ENCODE measurements at regions not wholly inside any gene's neighbourhood (a gene's known extent, or its start where the extent isn't known, plus 50 kb on each side); places are given as distances from the start of the nearest gene placed in this dataset.

DNA sequence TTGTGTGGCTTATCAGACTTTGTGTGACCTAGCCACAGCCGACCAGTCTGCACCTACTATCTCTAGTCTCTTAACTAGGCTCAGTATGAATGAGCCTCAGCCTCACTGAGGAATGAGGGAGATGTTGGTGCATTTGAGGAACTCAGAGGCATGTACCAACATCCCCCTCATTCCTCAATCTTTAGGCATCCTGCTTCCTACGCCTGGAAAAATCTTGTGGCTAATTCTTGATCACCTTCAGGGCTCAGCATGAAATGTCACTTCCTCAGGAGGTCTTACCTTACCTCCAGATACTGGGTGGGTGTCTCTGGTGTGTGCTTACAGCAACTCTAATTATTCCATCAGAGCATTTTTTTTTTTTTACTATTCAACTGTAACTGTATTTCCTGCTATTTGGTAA is 148.8 kb upstream of the TMCC3 start:
- Histone ChIP-seq H3K4me1 (ENCODE audit: control insufficient read depth, insufficient read depth, low read length, poor library complexity, severe bottlenecking) (peaks cover 10% of the 10 kb centered on the region), H3K4me3 (ENCODE audit: extremely low read depth, insufficient read depth, low read length, poor library complexity, severe bottlenecking) (no peak overlapping the region), H3K9me3 (ENCODE audit: control insufficient read depth, low read length) (no peaks in the 10 kb centered on the region), H3K36me3 (ENCODE audit: control insufficient read depth, insufficient read depth, low read length) (no peaks in the 10 kb centered on the region), H3K27ac (ENCODE audit: low read depth, low read length, severe bottlenecking) (no peak overlapping the region)
- WGBS, 2 experiments (ENCODE audit: insufficient coverage in 2 of 2), result no CpG with 5 or more reads among the region's 2 CpGs

DNA sequence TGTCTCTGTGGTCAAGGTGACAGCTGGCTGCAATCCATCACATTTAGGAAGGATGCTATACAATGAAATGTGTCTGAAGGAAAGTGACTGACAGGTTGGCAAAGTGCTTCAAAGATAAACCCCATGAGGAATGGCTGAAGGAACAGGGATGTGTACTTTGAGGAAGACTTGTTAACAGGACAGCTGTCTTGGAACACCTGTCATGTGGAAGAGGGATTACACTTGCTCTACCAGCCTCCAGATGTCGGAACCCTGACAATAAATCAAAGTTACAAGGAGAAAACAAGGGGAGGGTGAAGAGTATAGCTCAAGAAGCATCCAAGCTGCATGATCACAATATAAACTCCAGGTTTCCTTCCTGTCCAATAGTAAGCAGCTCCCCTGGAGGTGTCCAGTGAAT is 147.8 kb upstream of the TMCC3 start:
- WGBS, 2 experiments (ENCODE audit: insufficient coverage in 2 of 2), result no CpG with 5 or more reads among the region's 1 CpG
- Histone ChIP-seq H3K9me3 (ENCODE audit: control insufficient read depth, low read length) (no peaks in the 10 kb centered on the region), H3K27ac (ENCODE audit: low read depth, low read length, severe bottlenecking) (no peak overlapping the region), H3K4me3 (ENCODE audit: extremely low read depth, insufficient read depth, low read length, poor library complexity, severe bottlenecking) (no peak overlapping the region), H3K36me3 (ENCODE audit: control insufficient read depth, insufficient read depth, low read length) (no peaks in the 10 kb centered on the region), H3K4me1 (ENCODE audit: control insufficient read depth, insufficient read depth, low read length, poor library complexity, severe bottlenecking) (peaks cover 11% of the 10 kb centered on the region)

GRCh38 chr12:94795520-94795919 is 145.2 kb upstream of the TMCC3 start:
- H3K4me3 ChIP-seq (ENCODE audit: extremely low read depth, insufficient read depth, low read length, poor library complexity, severe bottlenecking), result no peak overlapping the region
- H3K9me3 ChIP-seq (ENCODE audit: control insufficient read depth, low read length), result no peaks in the 10 kb centered on the region
- WGBS, 2 experiments (ENCODE audit: insufficient coverage in 2 of 2), result 57 to 63% methylated on average over 8 of the region's 9 CpGs
- H3K36me3 ChIP-seq (ENCODE audit: control insufficient read depth, insufficient read depth, low read length), result no peaks in the 10 kb centered on the region
- H3K27ac ChIP-seq (ENCODE audit: low read depth, low read length, severe bottlenecking), result peak overlapping the region; percentile 68
- peaks cover 18% of the 10 kb centered on the region for H3K4me1 ChIP-seq (ENCODE audit: control insufficient read depth, insufficient read depth, low read length, poor library complexity, severe bottlenecking)

GRCh38 chr12:94795044-94795443 is 144.7 kb upstream of the TMCC3 start:
- peaks cover 21% of the 10 kb centered on the region for H3K4me1 ChIP-seq (ENCODE audit: control insufficient read depth, insufficient read depth, low read length, poor library complexity, severe bottlenecking)
- H3K27ac ChIP-seq (ENCODE audit: low read depth, low read length, severe bottlenecking), result peak overlapping the region; percentile 33
- no peak overlapping the region for H3K4me3 ChIP-seq (ENCODE audit: extremely low read depth, insufficient read depth, low read length, poor library complexity, severe bottlenecking)
- no peaks in the 10 kb centered on the region for H3K36me3 ChIP-seq (ENCODE audit: control insufficient read depth, insufficient read depth, low read length)
- H3K9me3 ChIP-seq (ENCODE audit: control insufficient read depth, low read length), result no peaks in the 10 kb centered on the region
- 92% methylated on average over 2 of the region's 4 CpGs; no CpG with 5 or more reads in 1 of the 2 experiments for WGBS, 2 experiments (ENCODE audit: insufficient coverage in 2 of 2)

GRCh38 chr12:94793191-94793595 is 142.8 kb upstream of the TMCC3 start:
- Histone ChIP-seq H3K9me3 (ENCODE audit: control insufficient read depth, low read length) (no peaks in the 10 kb centered on the region), H3K4me1 (ENCODE audit: control insufficient read depth, insufficient read depth, low read length, poor library complexity, severe bottlenecking) (peaks cover 28% of the 10 kb centered on the region), H3K27ac (ENCODE audit: low read depth, low read length, severe bottlenecking) (peak overlapping the region; percentile 33), H3K4me3 (ENCODE audit: extremely low read depth, insufficient read depth, low read length, poor library complexity, severe bottlenecking) (no peak overlapping the region), H3K36me3 (ENCODE audit: control insufficient read depth, insufficient read depth, low read length) (no peaks in the 10 kb centered on the region)
- 56 to 63% methylated on average over 7 of the region's 10 CpGs for WGBS, 2 experiments (ENCODE audit: insufficient coverage in 2 of 2)

DNA sequence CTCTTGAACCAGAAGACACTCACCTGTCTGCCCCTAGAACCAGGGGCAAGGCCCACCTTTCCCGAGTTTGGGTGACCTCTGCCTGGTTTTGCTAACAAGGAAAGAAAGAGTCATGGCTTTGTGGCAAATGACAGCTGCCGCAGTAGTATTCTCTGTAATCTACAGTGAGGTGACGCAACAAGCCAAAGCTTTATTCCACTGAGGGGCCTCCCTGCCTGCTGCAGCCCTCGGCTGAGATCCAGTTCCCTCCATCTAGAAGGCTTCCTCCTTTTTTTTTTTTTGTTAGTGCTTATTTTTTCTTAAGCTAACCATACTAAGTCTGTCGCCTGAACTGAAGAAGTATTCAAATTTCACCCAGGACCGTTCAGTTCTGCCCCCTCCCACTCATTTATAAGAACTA is 142.3 kb upstream of the TMCC3 start:
- Histone ChIP-seq H3K27ac (ENCODE audit: low read depth, low read length, severe bottlenecking) (peak overlapping the region; percentile 12), H3K4me1 (ENCODE audit: control insufficient read depth, insufficient read depth, low read length, poor library complexity, severe bottlenecking) (peaks cover 28% of the 10 kb centered on the region), H3K9me3 (ENCODE audit: control insufficient read depth, low read length) (no peaks in the 10 kb centered on the region), H3K36me3 (ENCODE audit: control insufficient read depth, insufficient read depth, low read length) (no peaks in the 10 kb centered on the region), H3K4me3 (ENCODE audit: extremely low read depth, insufficient read depth, low read length, poor library complexity, severe bottlenecking) (no peak overlapping the region)
- whole genome bisulfite sequencing, 2 experiments (ENCODE audit: insufficient coverage in 2 of 2), result 79 to 90% methylated on average over 4 to 5 of the region's 6 CpGs

- Histone ChIP-seq H3K9me3 (ENCODE audit: control insufficient read depth, low read length) (no peaks in the 10 kb centered on the region), H3K36me3 (ENCODE audit: control insufficient read depth, insufficient read depth, low read length) (no peaks in the 10 kb centered on the region), H3K27ac (ENCODE audit: low read depth, low read length, severe bottlenecking) (no peak overlapping the region), H3K4me1 (ENCODE audit: control insufficient read depth, insufficient read depth, low read length, poor library complexity, severe bottlenecking) (peaks cover 28% of the 10 kb centered on the region), H3K4me3 (ENCODE audit: extremely low read depth, insufficient read depth, low read length, poor library complexity, severe bottlenecking) (no peak overlapping the region)
- 75 to 98% methylated on average over 5 to 6 of the region's 16 CpGs for WGBS, 2 experiments (ENCODE audit: insufficient coverage in 2 of 2)
These were observed 141.6 kb upstream of the TMCC3 start for GRCh38 chr12:94791933-94792332.

DNA sequence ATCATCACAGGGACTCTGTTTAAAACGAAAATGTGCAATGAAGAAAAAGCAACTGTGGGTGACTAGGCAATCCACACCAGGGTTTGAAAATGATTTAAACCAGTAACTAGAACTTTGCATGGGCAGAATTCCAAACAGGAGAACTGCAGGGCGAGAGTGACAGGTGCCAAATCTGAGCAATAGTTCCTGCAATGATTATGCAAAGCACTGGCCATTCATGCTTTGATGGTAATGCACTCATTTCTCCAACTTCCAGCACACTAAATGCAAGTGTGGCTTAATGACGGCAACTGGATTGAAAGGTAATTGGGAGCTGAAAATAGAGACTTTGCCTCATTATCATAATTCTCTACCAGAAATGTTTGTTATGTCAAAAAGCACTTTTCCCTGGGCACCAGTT is 140.5 kb upstream of the TMCC3 start:
- Histone ChIP-seq H3K9me3 (ENCODE audit: control insufficient read depth, low read length) (no peaks in the 10 kb centered on the region), H3K4me3 (ENCODE audit: extremely low read depth, insufficient read depth, low read length, poor library complexity, severe bottlenecking) (no peak overlapping the region), H3K4me1 (ENCODE audit: control insufficient read depth, insufficient read depth, low read length, poor library complexity, severe bottlenecking) (peaks cover 28% of the 10 kb centered on the region), H3K36me3 (ENCODE audit: control insufficient read depth, insufficient read depth, low read length) (no peaks in the 10 kb centered on the region), H3K27ac (ENCODE audit: low read depth, low read length, severe bottlenecking) (no peak overlapping the region)
- WGBS, 2 experiments (ENCODE audit: insufficient coverage in 2 of 2), result 56 to 90% methylated on average over 1 to 2 of the region's 3 CpGs

GRCh38 chr12:94790370-94790769 is 140.0 kb upstream of the TMCC3 start:
- H3K9me3 ChIP-seq (ENCODE audit: control insufficient read depth, low read length), result no peaks in the 10 kb centered on the region
- 89 to 100% methylated on average over 1 to 3 of the region's 3 CpGs for WGBS, 2 experiments (ENCODE audit: insufficient coverage in 2 of 2)
- peaks cover 28% of the 10 kb centered on the region for H3K4me1 ChIP-seq (ENCODE audit: control insufficient read depth, insufficient read depth, low read length, poor library complexity, severe bottlenecking)
- no peak overlapping the region for H3K27ac ChIP-seq (ENCODE audit: low read depth, low read length, severe bottlenecking)
- H3K4me3 ChIP-seq (ENCODE audit: extremely low read depth, insufficient read depth, low read length, poor library complexity, severe bottlenecking), result no peak overlapping the region
- H3K36me3 ChIP-seq (ENCODE audit: control insufficient read depth, insufficient read depth, low read length), result no peaks in the 10 kb centered on the region

DNA sequence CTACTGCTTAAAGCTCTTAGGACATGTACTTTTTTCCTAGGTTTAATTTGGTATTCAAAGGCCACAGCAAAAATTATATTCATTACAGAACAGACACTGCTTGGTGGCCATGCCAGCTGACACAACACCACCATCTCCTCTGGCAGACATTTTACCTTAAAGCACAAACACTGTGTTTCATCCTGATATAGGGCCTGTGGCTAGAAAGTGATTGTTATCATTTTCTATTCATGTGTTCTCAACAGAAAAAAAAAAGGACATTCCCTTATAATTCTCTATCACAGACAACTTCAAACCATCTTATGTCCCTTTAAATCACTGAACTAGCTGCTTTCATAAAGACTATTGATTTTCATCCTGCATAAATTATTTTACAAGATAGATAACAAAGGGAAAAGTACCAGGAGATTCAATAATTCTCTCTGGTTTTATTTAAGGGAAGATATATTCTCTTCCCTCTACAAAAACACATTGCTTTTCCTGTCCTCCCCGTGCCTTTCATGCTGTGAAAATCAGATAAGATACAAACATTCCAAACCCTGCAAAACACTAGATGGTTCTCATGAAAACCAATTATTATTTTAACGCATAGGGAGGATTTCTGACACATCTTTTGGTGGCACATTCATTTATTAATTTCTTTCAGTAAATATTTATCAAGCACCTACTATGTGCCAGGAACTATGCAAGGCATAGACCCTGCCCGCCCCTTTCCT is 139.3 kb upstream of the TMCC3 start:
- H3K36me3 ChIP-seq (ENCODE audit: control insufficient read depth, insufficient read depth, low read length), result no peaks in the 10 kb centered on the region
- 84 to 100% methylated on average over 1 to 3 of the region's 3 CpGs for WGBS, 2 experiments (ENCODE audit: insufficient coverage in 2 of 2)
- H3K9me3 ChIP-seq (ENCODE audit: control insufficient read depth, low read length), result no peaks in the 10 kb centered on the region
- no peak overlapping the region for H3K4me3 ChIP-seq (ENCODE audit: extremely low read depth, insufficient read depth, low read length, poor library complexity, severe bottlenecking)
- peaks cover 21% of the 10 kb centered on the region for H3K4me1 ChIP-seq (ENCODE audit: control insufficient read depth, insufficient read depth, low read length, poor library complexity, severe bottlenecking)
- no peak overlapping the region for H3K27ac ChIP-seq (ENCODE audit: low read depth, low read length, severe bottlenecking)

GRCh38 chr12:94788298-94788697 is 137.9 kb upstream of the TMCC3 start:
- WGBS, 2 experiments (ENCODE audit: insufficient coverage in 2 of 2), result no CpG with 5 or more reads among the region's 2 CpGs
- no peaks in the 10 kb centered on the region for H3K9me3 ChIP-seq (ENCODE audit: control insufficient read depth, low read length)
- H3K4me1 ChIP-seq (ENCODE audit: control insufficient read depth, insufficient read depth, low read length, poor library complexity, severe bottlenecking), result peaks cover 21% of the 10 kb centered on the region
- no peak overlapping the region for H3K27ac ChIP-seq (ENCODE audit: low read depth, low read length, severe bottlenecking)
- no peaks in the 10 kb centered on the region for H3K36me3 ChIP-seq (ENCODE audit: control insufficient read depth, insufficient read depth, low read length)
- H3K4me3 ChIP-seq (ENCODE audit: extremely low read depth, insufficient read depth, low read length, poor library complexity, severe bottlenecking), result no peak overlapping the region

All from mesodermal cell (in vitro differentiated cells).